GM19328 (cell line): ENCODE measurements at regions not wholly inside any gene's neighbourhood (a gene's known extent, or its start where the extent isn't known, plus 50 kb on each side); places are given as distances from the start of the nearest gene placed in this dataset.

Experiments
- ATAC-seq: cut with Tn5 transposase; IDR thresholded peaks from one replicate; pipeline ENCODE4 v1.9.1; 2021; ENCODE audit warnings: mild to moderate bottlenecking, moderate library complexity; ENCODE audit not compliant: unreplicated experiment

DNA sequence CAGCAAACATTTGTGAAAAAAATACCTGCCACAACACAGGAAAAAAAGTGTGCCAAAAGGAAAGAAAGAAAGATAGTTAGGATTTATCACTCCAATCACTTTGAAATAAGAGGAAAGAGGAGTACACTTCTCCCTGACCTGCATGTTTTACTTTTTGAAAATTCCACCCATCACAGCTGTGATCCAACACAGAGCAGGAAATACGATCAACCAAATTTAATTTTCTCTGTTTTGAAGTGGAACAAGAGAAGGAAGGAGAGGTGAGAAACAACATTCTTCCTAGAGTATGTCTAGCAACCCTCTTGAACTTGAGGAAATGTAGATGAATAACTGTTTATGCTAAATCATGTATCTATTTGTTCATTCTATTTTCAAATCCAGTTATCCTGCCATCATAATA, 284.7 kb upstream of the SYT1 start:
- no peak for ATAC-seq

DNA sequence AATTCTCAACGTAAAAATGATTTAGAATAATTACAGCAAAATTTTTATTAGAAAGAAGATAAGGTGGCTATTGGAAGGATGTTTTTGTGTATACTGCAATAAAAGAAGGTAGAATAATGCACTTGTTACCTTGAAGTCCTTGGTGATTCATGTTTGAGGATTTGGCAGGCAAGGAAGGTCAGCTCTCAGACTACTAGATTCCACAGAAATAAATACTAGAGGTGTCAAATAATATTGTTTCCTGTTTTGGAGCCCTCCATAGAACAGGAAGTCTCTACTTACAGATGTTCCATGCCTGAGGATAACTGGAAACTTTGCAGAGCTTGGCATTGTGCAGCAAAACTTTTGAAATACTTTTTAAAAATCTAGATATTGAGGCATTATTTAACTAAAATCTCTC, 284.3 kb upstream of the SYT1 start:
- ATAC-seq, result no peak

DNA sequence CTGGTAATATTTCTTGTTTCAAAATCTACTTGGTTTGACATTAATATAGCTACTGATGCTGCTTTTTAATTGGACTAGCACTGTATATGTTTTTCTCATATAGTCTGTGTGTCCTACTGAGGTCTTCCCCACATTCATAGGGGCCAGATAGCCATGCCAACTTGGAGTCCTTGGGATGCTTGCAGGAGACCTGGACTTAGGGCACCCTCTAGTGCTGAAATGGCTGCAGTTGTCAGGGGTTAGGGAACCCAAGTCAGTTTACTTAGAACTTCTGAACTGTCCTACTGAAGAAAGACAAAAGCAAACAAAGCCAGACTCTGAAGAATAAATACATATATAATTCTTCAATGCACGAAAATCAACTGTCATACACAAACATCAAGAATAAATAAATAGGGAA, 279.9 kb upstream of the SYT1 start:
- ATAC-seq, result no peak

DNA sequence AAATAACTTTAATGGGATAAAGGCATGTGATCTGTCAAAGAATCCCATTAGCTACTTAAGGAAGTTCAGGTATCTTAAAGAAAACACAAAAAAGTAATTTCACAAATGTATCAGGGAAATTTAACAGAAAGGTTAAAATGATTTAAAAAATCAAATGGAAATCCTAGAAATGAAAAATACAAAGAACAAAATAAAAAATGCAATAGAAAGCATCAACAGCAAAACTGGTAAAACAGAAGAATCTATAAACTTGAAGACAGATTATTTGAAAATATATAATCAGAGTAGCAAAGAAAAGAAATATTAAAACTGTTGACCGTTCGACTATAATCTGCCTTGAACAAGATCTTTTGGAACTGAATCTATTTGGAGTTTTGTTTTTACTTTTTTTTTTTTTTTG, 279.4 kb upstream of the SYT1 start:
- no peak for ATAC-seq

- ATAC-seq, result no peak
Observed at GRCh38 chr12:78586790-78587189, 277.8 kb upstream of the SYT1 start.

- ATAC-seq, result no peak
Observed at GRCh38 chr12:78599366-78599765, 265.2 kb upstream of the SYT1 start.

GRCh38 chr12:78600541-78600940, 264.0 kb upstream of the SYT1 start:
- no peak for ATAC-seq

GRCh38 chr12:78611504-78611903, 253.1 kb upstream of the SYT1 start:
- no peak for ATAC-seq

DNA sequence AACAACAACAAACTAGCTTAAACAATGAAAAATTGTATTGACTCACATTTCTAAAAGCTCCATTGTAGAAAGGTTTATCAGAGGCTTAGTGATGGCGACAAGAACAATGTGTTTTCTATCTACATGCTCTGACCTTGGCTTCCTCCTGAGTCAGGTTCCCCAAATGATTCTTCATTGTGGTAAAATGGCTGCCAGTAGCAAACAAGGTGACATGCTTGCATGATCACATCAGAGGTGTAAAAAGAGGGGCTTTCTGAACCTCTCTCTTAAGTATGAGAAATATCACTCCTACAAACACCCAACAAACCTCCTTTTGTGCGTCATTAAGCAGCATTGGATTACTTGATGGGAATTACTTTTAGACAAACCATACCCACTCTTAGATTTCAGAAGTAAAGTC, 252.4 kb upstream of the SYT1 start:
- ATAC-seq, result no peak

GRCh38 chr12:78617683-78618082, 246.9 kb upstream of the SYT1 start:
- ATAC-seq, result no peak

DNA sequence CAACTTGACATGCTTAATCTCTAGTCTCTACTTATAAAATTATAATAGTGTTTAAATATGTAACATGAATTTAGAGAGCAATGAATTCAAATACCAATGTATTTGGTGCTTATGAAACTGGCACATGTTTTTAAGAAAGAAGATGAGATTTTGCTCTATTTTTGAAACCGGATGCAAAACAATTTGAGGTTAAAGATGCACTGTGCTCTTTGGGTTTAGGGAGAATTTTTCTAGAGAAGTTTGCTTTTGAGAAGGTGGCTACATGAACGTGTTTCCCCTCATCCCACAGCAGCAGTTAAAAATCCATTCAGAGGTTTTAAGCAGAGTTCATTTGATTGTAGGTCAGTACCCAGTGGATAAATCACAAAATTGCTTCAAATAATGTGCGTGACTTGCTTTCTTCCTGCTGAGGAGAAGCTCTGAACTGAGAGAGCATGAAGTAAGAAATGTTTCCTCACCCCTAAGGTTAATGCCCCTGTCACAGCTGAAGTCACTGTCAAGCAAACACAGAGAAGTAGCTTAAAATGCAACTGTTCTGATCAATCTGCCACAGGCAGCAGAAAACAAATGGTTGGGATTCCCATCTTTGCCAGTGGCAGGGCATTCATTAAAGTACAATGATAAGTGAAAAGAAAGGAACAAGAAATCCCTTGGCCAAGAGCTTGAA, 241.9 kb upstream of the SYT1 start:
- no peak for ATAC-seq

- ATAC-seq, result no peak
Observed at GRCh38 chr12:78628491-78629100, 236.0 kb upstream of the SYT1 start.

DNA sequence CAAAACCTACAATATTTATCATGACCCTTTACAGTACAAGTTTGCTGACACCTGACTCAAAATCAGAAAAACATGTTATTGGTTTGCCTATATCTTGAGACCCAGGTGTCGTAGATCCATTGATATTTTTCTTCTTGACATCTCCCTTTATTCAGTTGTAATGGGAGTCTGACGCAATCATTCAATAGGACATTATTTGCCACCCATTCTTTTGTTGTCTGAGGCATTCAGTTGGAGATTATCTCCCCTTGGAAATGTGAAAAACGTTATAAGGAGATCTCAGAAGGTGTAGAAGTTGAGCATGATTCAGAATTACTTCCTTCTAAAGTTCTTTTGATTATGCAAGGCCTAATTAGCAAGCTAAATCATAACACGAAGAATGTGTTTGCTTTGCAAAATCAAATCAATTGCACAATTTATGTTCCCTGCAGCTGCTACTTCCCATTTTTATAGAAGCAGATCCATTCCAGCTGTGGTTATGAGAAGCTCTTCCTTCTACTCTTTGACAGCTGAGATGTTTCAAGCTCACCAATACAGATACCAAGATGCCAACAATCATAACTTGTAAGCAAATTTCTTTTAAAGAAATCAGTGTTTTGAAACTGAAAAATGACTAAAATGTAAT, 228.2 kb upstream of the SYT1 start:
- ATAC-seq, result no peak

GRCh38 chr12:78641837-78642423, 222.6 kb upstream of the SYT1 start:
- ATAC-seq, result no peak

- no peak for ATAC-seq
Observed at GRCh38 chr12:78645956-78646355, 218.6 kb upstream of the SYT1 start.

DNA sequence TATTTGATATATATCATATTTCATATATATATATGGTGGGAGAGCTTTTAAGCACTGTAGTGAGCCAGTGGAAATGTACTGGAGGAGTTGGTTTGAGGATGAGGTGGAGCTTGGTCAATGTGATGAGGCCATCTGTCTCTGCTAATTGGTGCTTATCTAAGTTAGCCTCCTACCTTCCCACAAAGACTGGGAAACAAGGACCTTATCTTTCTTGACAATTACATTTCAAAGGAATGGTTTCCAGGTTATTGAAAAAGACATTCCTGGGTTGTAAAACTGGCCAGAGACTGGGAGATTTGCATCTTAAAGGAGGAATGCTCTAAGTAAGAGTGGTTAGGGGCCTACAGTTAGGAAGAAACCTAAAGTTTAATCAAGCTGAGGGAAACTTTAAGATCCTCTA, 212.8 kb upstream of the SYT1 start:
- no peak for ATAC-seq

DNA sequence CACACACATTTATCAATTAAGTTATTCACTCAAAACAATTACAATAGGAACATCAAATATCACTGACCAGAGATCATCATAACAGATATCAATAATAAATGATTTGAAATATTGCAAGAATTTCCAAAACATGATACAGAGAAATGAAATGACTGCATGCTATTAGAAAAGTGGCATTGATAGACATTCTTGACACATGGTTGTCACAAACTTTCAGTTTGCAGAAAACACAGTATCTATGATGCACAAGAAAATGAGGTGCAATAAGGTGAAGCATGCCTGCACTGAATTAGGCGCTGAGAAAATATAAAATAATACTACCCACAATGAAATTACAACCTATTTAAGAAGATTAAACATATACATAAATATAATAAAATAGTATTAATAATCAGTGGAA, 198.0 kb upstream of the SYT1 start:
- no peak for ATAC-seq

DNA sequence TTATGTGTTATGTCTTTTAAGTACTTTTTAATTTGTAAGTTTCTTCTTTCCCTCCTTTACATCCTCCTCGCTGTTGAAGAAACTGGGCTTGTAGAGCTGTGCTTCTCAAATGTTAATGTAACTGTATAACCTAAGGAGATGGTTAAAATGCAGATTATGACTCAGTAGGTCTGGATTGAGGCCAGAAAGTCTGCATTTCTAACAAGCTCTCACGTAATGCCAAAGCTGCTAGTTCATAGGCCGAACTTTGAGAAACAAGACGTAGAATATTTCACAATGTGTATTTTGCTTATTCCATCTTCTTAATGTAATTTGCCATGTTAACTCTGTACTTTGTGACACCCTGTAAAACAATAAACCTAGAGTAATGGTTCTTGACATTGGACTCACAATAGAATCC, 193.3 kb upstream of the SYT1 start:
- no peak for ATAC-seq

DNA sequence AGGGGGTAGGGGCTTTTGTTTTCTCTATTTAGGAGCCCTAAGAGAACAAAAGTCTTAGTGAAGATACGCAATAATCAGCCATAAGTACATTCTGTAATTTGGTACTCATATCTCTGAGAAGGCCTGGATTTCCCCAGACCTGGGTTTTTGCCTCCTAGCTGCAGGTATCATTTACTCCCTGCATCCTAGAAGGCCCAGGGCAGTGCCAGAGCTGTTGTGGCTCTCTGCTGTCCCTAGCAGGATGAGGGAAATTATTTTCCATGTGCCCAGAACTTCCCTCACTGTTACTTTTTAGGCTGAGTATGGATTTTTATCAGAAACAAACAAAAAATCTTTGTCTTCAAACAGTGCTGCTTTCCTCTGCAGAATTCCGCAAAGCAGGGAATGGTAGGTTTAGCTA, 192.5 kb upstream of the SYT1 start:
- ATAC-seq, result no peak

DNA sequence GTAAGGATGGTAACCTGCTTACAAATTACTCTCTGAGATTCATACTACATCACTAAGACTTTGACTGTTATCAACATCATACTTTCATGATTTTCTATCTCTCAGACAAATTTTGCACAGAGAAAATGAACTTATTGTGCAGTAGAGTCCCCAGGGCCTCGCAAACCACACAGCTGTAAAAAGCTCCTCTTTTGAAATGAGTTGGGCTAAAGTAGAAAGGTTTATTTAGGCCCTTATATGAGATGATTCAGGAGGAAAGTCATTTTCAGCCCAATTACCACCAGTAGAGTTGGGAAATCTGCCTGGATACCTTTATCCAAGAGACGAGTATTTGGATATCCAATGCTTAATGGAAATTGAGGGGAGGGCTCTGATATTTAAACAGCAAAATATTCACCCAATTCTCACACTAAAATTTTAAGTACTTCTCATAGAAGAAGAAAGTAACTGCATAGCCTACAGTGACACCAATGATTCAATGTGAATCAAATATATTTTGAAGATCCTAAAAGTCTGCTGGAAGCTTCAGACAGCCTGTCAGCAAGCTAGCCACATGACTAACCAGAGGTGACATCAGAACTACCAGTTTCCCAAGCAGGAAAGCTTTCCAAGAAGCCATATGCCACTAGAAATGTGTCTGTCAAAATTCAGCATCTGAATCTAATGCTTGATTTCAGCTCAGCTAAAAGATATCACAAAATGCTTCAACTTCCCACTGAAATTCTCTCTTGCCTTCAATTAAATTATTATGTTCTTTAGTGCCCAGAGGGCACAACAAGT, 190.1 kb upstream of the SYT1 start:
- no peak for ATAC-seq

- ATAC-seq, result no peak
Observed at GRCh38 chr12:78680596-78680995, 184.0 kb upstream of the SYT1 start.
